WTC11 (cell line): ENCODE measurements at regions not wholly inside any gene's neighbourhood (a gene's known extent, or its start where the extent isn't known, plus 50 kb on each side); places are given as distances from the start of the nearest gene placed in this dataset.

ENCODE experiments used
- CBFB ChIP-seq: sonication (generic); formaldehyde crosslinking; IDR thresholded peaks from 2 replicates; pipeline ENCODE4 v1.8.1; 2022; ENCODE audit warnings: mild to moderate bottlenecking, low read depth, missing genetic modification reagents
- CREM ChIP-seq: sonication (generic); formaldehyde crosslinking; IDR thresholded peaks from 2 replicates; pipeline ENCODE4 v1.8.1; 2022; ENCODE audit warnings: mild to moderate bottlenecking, missing genetic modification reagents, moderate library complexity
- CTCF ChIP-seq: fragments of 200-600 bp; IDR thresholded peaks from 2 replicates; pipeline ENCODE4 v1.8.0; 2022; ENCODE audit warnings: antibody characterized with exemption
- E2F5 ChIP-seq: sonication (generic); formaldehyde crosslinking; IDR thresholded peaks from 2 replicates; pipeline ENCODE4 v1.8.1; 2022; ENCODE audit warnings: mild to moderate bottlenecking, moderate library complexity, missing genetic modification reagents
- ESRRA ChIP-seq: sonication (generic); formaldehyde crosslinking; IDR thresholded peaks from 2 replicates; pipeline ENCODE4 v1.8.1; 2022; ENCODE audit warnings: mild to moderate bottlenecking, missing genetic modification reagents, borderline replicate concordance
- STAT6 ChIP-seq: sonication (generic); formaldehyde crosslinking; conservative IDR thresholded peaks from 2 replicates; pipeline ENCODE4 v1.8.1; 2023; ENCODE audit warnings: mild to moderate bottlenecking, low read depth, missing genetic modification reagents, moderate library complexity
- ZNF121 ChIP-seq: sonication (generic); formaldehyde crosslinking; IDR thresholded peaks from 2 replicates; pipeline ENCODE4 v1.8.0; 2023; ENCODE audit warnings: missing genetic modification reagents
- ZNF138 ChIP-seq: sonication (generic); formaldehyde crosslinking; conservative IDR thresholded peaks from 2 replicates; pipeline ENCODE4 v1.8.1; 2022; ENCODE audit warnings: mild to moderate bottlenecking, moderate library complexity, missing genetic modification reagents
- ZNF512 ChIP-seq: sonication (generic); formaldehyde crosslinking; IDR thresholded peaks from 2 replicates; pipeline ENCODE4 v1.8.1; 2022; ENCODE audit warnings: missing genetic modification reagents, borderline replicate concordance

GRCh38 chr7:69457595-69458504 is 140.4 kb upstream of the AUTS2 start:
- TF ChIP-seq CTCF (no peak), ZNF138 (no peak), ZNF121 (CRISPR knock-in tag) (no peak), CREM (no peak), ESRRA (CRISPR knock-in tag) (no peak), ZNF512 (CRISPR knock-in tag) (no peak), CBFB (CRISPR knock-in tag) (no peak), E2F5 (CRISPR knock-in tag) (no peak), STAT6 (CRISPR knock-in tag) (no peak)
